ENCODE measurements at regions not wholly inside any gene's neighbourhood (a gene's known extent, or its start where the extent isn't known, plus 50 kb on each side); places are given as distances from the start of the nearest gene placed in this dataset.

DNA sequence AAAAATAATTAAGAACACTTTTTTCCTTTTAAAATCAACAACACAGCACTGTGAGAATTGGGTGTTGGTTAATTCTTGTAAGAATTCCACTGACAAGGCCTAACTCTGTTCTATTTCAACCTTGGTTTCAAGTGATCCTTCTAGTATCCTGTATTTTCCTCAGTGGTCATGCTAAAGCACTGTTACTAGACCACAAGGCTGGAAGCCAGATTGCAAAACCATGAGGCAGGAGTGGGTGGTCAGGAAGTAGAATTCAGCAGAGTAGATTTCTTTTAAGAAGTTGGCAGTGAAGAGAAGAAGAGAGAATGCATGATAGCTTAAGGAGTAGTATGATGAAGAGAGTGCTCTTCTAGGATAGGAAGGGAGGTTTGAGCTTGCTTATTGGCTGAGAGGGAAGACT, 71.6 kb upstream of the LEF1 start:
- no peak for DNase-seq (ENCODE audit: low read depth, low spot score)
- ChIA-PET POLR2A (no interaction called here), CTCF (no interaction called here)
- TF ChIP-seq, protein P1, sequence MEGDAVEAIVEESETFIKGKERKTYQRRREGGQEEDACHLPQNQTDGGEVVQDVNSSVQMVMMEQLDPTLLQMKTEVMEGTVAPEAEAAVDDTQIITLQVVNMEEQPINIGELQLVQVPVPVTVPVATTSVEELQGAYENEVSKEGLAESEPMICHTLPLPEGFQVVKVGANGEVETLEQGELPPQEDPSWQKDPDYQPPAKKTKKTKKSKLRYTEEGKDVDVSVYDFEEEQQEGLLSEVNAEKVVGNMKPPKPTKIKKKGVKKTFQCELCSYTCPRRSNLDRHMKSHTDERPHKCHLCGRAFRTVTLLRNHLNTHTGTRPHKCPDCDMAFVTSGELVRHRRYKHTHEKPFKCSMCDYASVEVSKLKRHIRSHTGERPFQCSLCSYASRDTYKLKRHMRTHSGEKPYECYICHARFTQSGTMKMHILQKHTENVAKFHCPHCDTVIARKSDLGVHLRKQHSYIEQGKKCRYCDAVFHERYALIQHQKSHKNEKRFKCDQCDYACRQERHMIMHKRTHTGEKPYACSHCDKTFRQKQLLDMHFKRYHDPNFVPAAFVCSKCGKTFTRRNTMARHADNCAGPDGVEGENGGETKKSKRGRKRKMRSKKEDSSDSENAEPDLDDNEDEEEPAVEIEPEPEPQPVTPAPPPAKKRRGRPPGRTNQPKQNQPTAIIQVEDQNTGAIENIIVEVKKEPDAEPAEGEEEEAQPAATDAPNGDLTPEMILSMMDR (IDR thresholded peaks at IDR 0.05; ENCODE audit: low read depth, low read length): no peak
- H3K27me3 ChIP-seq (ENCODE audit: control insufficient read depth, insufficient read depth, low read length): no peaks in the 10 kb centered on the region
- no peak overlapping the region for H3K27ac ChIP-seq (ENCODE audit: low read depth, low read length)
- H3K4me3 ChIP-seq (ENCODE audit: low read depth, low read length): no peak overlapping the region
- no peaks in the 10 kb centered on the region for H3K9me3 ChIP-seq (ENCODE audit: control insufficient read depth, insufficient read depth, low read length)

DNA sequence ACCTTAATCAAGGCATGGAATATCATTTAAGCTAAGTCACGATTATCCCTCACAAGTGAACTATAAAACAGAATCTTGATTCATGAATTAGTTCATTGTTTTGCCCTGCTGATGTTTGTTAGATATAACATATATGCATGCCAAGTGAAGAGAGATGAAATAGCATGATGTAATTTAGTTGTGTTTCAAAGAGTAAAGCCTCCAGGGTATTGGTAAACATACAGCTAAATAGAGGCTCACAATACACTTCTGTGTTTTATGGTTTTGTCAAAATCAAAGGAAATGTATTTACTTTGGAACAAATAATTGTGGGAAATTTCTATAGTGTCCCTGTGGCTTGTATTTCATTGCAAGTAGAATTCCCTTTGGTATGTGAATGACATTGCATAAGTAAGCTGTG, 69.0 kb upstream of the LEF1 start:
- no peak overlapping the region for H3K4me3 ChIP-seq (ENCODE audit: low read depth, low read length)
- H3K27me3 ChIP-seq (ENCODE audit: control insufficient read depth, insufficient read depth, low read length): no peaks in the 10 kb centered on the region
- DNase-seq (ENCODE audit: low read depth, low spot score): no peak
- no peaks in the 10 kb centered on the region for H3K9me3 ChIP-seq (ENCODE audit: control insufficient read depth, insufficient read depth, low read length)
- ChIA-PET POLR2A (no interaction called here), CTCF (interaction anchor here (0.6 kb wide), 1 partner anchor 516 kb away, joined by 3 read pairs; no protein-coding TSS in a partner anchor)
- TF ChIP-seq, protein P1 (IDR thresholded peaks at IDR 0.05; ENCODE audit: low read depth, low read length): no peak
- H3K27ac ChIP-seq (ENCODE audit: low read depth, low read length): no peak overlapping the region

DNA sequence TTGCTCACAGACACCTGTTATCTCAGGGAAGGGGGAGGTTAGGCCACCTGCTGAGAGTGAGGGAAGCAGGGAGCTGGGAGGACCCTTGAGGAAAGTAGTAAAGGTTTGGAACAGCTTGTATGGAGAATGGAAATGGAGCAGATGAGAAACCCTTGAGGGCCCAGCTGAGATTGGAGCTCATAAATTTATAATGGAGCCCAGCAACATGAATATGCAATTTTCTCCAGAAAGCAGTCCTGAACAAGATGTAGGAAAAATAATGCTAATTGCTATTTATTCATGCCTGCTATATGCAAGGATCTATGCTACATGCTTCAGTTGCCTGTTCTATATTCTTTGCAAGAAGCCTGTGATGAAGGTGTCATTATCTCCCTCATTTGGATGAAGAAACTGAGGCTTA, 67.5 kb upstream of the LEF1 start:
- no peak overlapping the region for H3K27ac ChIP-seq (ENCODE audit: low read depth, low read length)
- POLR2A ChIA-PET: no interaction called here
- DNase-seq (ENCODE audit: low read depth, low spot score): no peak
- H3K27me3 ChIP-seq (ENCODE audit: control insufficient read depth, insufficient read depth, low read length): no peaks in the 10 kb centered on the region
- TF ChIP-seq, protein P1 (IDR thresholded peaks at IDR 0.05; ENCODE audit: low read depth, low read length): no peak
- CTCF ChIA-PET: no interaction called here
- no peaks in the 10 kb centered on the region for H3K9me3 ChIP-seq (ENCODE audit: control insufficient read depth, insufficient read depth, low read length)
- no peak overlapping the region for H3K4me3 ChIP-seq (ENCODE audit: low read depth, low read length)

DNA sequence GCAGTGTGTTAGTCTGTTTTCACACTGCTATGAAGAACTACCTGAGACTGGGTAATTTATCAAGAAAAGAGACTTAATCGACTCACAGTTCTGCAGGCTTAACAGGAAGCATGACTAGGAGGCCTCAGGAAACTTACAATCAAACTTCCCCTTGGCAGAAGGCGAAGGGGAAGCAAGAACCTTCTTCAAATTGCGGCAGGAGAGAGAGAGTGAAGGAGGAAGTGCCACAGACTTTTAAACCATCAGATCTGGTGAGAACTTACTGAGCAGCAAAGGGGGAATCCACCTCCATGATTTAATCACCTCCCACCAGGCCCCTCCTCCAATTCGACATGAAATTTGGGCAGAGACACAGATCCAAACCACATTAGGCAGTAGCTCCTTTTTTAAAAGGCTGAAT, 59.2 kb upstream of the LEF1 start:
- Histone ChIP-seq H3K27me3 (ENCODE audit: control insufficient read depth, insufficient read depth, low read length) (no peaks in the 10 kb centered on the region), H3K27ac (ENCODE audit: low read depth, low read length) (no peak overlapping the region), H3K4me3 (ENCODE audit: low read depth, low read length) (no peak overlapping the region), H3K9me3 (ENCODE audit: control insufficient read depth, insufficient read depth, low read length) (no peaks in the 10 kb centered on the region)
- ChIA-PET POLR2A (no interaction called here), CTCF (no interaction called here)
- no peak for DNase-seq (ENCODE audit: low read depth, low spot score)
- TF ChIP-seq, protein P1 (IDR thresholded peaks at IDR 0.05; ENCODE audit: low read depth, low read length): no peak

DNA sequence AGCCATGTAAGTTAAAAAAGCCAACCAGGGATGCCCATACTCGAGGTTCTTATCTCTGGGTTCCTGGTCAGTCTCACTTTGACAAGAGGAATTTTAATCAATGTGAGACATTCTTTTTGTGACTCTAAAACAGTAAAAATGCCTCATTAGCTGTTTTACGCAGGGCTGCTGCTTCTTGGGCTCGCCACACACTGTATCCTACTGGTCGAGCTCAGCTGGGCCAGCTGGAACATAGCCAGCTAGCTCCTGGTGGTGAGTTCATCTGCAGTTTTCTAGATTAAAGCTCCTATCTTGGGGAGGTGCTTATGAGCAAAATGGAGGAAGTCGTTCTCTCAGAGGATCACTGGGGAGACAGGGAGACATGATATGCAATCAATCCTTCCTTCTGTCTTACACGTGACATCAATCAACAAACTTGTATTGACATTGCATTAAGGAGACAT, 55.9 kb upstream of the LEF1 start:
- TF ChIP-seq, protein P1 (IDR thresholded peaks at IDR 0.05; ENCODE audit: low read depth, low read length): no peak
- peak; percentile 3 for DNase-seq (ENCODE audit: low read depth, low spot score)
- ChIA-PET POLR2A (no interaction called here), CTCF (no interaction called here)
- no peak overlapping the region for H3K27ac ChIP-seq (ENCODE audit: low read depth, low read length)
- no peaks in the 10 kb centered on the region for H3K27me3 ChIP-seq (ENCODE audit: control insufficient read depth, insufficient read depth, low read length)
- H3K4me3 ChIP-seq (ENCODE audit: low read depth, low read length): no peak overlapping the region
- no peaks in the 10 kb centered on the region for H3K9me3 ChIP-seq (ENCODE audit: control insufficient read depth, insufficient read depth, low read length)
